Ureter (tissue), 1 donor: ENCODE measurements at regions not wholly inside any gene's neighbourhood (a gene's known extent, or its start where the extent isn't known, plus 50 kb on each side); places are given as distances from the start of the nearest gene placed in this dataset.

Experiments
- DNase-seq: peaks from one replicate; pipeline ENCODE4 v3.0.0-alpha.2; 2020; ENCODE audit warnings: low spot score
- donor health status: DM: yes; HTN: yes; CAD: no.

- DNase-seq = peak; percentile 34
These were observed 1021.2 kb downstream of the TBC1D22A start for GRCh38 chr22:47783433-47784366.

- DNase-seq = peak; percentile 25
These were observed 1020.1 kb downstream of the TBC1D22A start for GRCh38 chr22:47782328-47783075.

- DNase-seq = no peak
These were observed 1019.1 kb downstream of the TBC1D22A start for GRCh38 chr22:47781427-47782111.

- DNase-seq = no peak
These were observed 1018.6 kb downstream of the TBC1D22A start for GRCh38 chr22:47781024-47781423.

- DNase-seq = no peak
These were observed 1017.9 kb downstream of the TBC1D22A start for GRCh38 chr22:47780281-47780875.

- no peak for DNase-seq
These were observed 1017.0 kb downstream of the TBC1D22A start for GRCh38 chr22:47779474-47779873.

- no peak for DNase-seq
These were observed 1015.8 kb downstream of the TBC1D22A start for GRCh38 chr22:47778160-47778658.

- no peak for DNase-seq
These were observed 1015.0 kb downstream of the TBC1D22A start for GRCh38 chr22:47777426-47777825.

GRCh38 chr22:47776329-47776728 lies 1013.9 kb downstream of the TBC1D22A start:
- DNase-seq = no peak

GRCh38 chr22:47775686-47776085 lies 1013.2 kb downstream of the TBC1D22A start:
- no peak for DNase-seq

- DNase-seq = no peak
These were observed 1012.7 kb downstream of the TBC1D22A start for GRCh38 chr22:47775191-47775590.

- no peak for DNase-seq
These were observed 1011.2 kb downstream of the TBC1D22A start for GRCh38 chr22:47773635-47774034.

GRCh38 chr22:47772864-47773263 lies 1010.4 kb downstream of the TBC1D22A start:
- DNase-seq = no peak

- no peak for DNase-seq
These were observed 1007.2 kb downstream of the TBC1D22A start for GRCh38 chr22:47769652-47770051.

GRCh38 chr22:47768027-47768426 lies 1005.6 kb downstream of the TBC1D22A start:
- no peak for DNase-seq

GRCh38 chr22:47767403-47767802 lies 1005.0 kb downstream of the TBC1D22A start:
- no peak for DNase-seq

GRCh38 chr22:47765757-47766156 lies 1003.3 kb downstream of the TBC1D22A start:
- DNase-seq = no peak

GRCh38 chr22:47762141-47762540 lies 999.7 kb downstream of the TBC1D22A start:
- no peak for DNase-seq

- DNase-seq = no peak
These were observed 997.5 kb downstream of the TBC1D22A start for GRCh38 chr22:47759909-47760308.

- DNase-seq = no peak
These were observed 995.3 kb downstream of the TBC1D22A start for GRCh38 chr22:47757741-47758140.

GRCh38 chr22:47750086-47750485 lies 987.6 kb downstream of the TBC1D22A start:
- DNase-seq = no peak

GRCh38 chr22:47748957-47749356 lies 986.5 kb downstream of the TBC1D22A start:
- no peak for DNase-seq
